HG02763 (cell line): ENCODE measurements at regions not wholly inside any gene's neighbourhood (a gene's known extent, or its start where the extent isn't known, plus 50 kb on each side); places are given as distances from the start of the nearest gene placed in this dataset.
"Not testable (repeated sequence)": the region's sequence is repeated elsewhere in the genome, so short reads cannot be mapped to it uniquely, and the experiment has no call there.

Experiments used
- ATAC-seq: cut with Tn5 transposase; IDR thresholded peaks from one replicate; pipeline ENCODE4 v1.9.1; 2021; ENCODE audit warnings: mild to moderate bottlenecking, moderate library complexity; ENCODE audit not compliant: unreplicated experiment

DNA sequence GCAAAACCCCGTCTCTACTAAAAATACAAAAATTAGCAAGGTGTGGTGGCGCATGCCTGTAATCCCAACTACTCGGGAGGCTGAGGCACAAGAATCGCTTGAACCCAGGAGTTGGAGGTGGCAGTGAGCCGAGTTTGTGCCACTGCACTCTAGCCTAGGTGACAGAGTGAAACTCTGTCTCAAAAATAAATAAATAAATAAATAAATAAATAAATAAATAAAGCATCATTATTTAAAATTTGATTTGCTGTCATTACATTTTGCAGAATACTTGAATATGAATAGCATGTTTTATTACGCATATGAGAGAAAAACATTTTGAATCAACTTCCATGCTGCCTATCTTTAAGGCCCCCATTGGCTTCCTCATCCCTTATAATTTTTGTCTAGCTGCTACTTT is 53.4 kb upstream of the MED14 start:
- ATAC-seq, result not testable (repeated sequence)

DNA sequence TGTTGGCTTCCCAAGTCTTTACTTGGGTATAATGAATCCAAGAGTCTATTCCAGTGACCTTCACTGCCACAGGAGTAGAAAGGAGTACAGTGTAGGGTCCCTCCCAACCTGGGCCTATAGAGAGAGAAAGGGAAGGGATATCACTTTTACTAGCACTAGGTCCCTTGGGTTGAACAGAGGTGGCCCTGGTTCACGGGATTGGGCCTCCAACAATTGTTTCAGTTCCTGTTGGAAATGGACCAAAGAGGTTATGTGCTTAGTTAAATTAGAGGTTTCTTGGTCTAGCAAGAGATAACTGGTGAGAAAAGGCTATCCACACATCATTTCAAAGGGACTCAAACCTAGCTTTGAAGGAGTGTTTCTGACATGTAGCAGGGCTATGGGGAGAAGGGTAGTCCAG is 57.1 kb upstream of the MED14 start:
- ATAC-seq, result no peak

DNA sequence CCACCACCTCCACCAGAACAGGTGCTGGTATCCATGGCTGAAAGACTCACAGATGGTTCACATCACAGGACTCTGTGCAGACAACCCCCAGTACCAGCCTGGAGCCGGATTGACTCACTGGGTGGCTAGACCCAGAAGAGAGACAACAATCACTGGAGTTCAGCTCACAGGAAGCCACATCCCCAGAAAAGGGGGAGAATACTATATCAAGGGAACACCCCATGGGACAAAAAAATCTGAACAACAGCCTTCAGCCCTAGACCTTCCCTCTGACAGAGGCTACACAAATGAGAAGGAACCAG is 59.4 kb upstream of the MED14 start:
- not testable (repeated sequence) for ATAC-seq

DNA sequence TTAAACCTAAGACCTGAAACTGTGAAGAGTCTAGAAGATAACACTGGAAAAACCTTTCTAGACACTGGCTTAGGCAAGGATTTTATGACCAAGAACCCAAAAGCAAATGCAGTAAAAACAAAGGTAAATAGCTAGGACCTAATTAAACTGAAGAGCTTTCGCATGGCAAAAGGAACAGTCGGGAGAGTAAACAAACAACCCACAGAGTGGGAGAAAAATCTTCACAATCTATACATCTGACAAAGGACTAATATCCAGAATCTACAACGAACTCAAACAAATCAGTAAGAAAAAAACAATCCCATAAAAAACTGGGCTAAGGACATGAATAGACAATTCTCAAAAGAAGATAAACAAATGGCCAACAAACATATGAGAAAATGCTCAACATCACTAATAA is 64.4 kb upstream of the MED14 start:
- ATAC-seq, result not testable (repeated sequence)

DNA sequence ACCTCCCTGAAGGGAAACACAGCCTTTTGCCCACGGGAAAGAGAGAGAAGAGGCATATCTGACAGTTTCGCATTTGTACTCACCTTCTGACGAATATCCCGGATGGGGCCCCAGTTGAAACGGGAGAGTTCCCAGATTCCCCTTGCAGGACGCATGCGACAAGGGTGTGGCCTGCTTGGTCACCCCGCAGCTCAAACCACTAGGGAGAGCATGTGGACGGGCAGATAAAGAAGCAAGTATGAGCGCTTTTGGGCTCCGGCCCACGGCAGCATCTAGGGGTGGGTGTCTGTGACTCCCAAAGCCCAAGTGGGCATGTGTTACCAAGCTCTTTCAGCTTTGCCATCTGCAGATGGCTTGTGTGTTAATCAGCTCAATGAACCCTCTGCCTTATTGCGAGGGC is 70.1 kb upstream of the MED14 start:
- no peak for ATAC-seq

DNA sequence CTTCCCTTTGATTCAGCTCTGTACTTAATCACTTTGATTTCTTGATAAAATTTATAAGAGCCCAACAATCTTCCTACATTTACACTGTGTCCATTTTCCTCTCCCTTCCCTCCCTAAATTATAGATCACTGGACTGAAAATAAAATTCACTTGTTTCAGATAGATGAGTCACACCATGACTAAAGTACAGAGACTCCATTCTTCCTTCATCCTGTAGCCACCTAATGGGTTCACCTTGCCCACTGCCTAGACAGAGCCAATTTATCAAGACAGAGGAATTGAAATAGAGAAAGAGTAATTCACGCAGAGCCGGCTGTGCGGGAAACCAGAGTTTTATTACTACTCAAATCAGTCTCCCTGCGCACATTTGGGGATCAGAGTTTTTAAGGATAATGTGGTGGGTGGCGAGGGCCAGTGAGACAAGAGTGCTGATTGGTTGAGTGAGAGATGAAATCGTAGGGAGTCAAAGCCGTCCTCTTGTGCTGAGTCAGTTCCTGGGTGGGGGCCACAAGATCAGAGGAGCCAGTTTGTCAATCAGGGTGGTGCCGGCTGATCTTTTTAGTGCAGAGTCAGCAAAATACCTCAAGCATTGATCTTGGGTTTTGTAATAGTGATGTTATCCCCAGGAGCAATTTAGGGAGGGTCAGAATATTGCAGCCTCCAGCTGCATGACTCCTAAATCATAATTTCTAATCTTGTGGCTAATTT is 71.3 kb upstream of the MED14 start:
- ATAC-seq, result no peak

DNA sequence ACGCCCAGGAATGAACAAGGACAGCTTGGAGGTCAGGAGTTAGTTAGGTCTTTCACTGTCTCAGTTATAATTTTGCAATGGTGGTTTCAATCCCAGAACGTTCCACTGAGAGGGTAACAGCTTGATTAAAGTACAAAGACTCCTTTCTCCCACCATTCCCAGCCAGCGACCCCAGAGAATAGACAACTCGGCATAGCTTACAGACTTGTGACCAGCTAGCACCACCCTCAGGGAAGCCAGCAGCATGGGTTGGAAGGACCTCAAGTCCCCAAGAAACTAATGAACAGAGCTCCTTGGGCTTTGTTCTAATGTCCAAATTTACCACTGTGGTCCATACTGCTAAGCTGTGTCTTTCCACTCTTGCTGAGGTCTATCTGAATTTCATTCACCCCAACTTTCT is 72.0 kb upstream of the MED14 start:
- ATAC-seq, result no peak

DNA sequence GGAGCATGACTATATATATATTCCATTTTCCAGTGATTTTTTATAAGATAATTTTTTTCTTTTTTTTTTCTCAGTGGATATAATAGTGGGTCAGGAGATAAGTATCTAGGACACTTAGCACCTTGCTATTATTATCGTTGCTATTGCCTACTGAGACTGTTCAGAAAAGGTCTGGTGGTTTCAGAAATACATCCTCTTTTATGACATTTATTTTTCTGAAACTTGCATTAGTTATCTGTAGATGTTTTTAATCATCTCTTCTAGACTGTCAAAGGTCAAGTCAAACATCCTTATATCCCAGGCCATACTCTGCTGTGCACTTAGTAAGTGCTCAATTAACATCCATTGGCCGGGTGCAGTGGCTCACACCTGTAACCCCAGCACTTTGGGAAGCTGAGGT is 72.9 kb upstream of the MED14 start:
- no peak for ATAC-seq

DNA sequence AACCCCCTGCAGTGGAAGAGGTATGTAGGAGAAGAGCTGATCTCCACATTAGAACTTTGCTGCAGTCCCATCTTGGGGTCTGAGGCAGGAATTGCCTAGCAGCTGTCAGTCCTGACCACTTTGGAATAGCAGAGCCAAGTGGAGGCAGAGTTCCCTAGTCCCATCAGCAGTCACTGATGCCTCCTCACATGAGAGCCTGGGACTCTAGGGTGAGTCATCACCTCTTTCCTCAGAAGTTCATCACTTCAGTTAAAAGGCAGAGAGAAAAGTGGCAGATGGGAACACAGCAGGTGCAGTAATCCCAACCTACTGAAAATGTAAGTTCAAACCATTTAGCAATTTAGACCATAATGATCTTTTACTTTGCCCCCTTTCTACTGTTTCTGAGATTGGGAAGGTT is 73.9 kb upstream of the MED14 start:
- no peak for ATAC-seq

DNA sequence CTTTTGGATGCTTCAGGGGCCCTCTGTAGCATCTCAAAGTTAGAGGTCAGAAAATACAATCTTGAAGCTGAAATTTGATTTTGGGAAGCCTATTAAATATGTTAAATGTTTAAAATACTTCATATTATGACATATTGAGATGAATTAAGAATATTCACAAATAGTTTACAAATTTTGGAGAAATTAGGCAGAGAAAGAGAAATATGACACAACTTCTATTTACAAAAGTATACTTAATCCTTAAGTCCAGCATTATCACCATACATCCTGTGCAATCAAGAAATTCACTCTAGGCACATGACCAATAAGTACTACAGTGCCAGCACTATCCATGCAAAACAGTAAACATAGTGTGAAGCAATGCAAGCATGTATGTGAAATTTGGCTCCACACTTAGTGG is 79.7 kb upstream of the MED14 start:
- ATAC-seq, result not testable (repeated sequence)

DNA sequence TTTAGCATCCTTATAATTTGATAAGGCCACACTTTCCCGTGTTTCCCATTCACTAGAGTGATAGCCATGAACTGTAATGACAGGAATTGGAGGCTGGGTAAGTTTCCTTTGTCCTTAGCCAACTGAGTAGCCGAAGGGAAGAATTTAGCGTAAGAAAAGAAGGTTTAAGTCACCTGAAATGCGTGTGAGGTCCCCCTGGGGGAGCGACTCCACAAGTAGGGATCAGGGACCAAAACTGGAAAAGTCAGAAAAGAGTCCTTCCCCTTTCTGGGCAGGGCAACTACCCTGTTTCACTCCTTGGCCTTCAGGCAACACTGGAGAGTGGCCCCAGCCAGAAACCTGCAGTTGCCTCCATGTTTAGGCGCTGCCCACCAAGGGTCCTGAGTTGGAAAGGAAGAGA is 81.6 kb upstream of the MED14 start:
- ATAC-seq, result no peak

DNA sequence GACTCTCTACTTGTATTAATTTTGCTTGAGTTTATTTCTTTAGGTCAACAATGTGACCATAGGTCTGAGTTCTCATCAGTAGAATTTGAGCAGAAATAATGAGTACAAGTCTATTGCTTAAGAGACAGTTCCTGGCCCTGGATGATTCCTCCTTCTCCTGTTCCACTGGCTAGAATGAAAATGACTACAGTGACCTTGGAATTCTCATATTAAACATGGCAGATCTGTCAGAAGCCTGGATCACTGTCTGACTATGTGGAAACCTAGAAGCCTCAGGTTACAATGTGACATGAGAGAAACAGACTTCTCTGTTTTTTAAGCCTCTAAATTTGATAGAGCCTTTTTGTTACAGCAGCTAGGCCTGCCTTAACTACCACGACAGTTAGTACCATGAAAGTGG is 82.9 kb upstream of the MED14 start:
- ATAC-seq, result no peak

DNA sequence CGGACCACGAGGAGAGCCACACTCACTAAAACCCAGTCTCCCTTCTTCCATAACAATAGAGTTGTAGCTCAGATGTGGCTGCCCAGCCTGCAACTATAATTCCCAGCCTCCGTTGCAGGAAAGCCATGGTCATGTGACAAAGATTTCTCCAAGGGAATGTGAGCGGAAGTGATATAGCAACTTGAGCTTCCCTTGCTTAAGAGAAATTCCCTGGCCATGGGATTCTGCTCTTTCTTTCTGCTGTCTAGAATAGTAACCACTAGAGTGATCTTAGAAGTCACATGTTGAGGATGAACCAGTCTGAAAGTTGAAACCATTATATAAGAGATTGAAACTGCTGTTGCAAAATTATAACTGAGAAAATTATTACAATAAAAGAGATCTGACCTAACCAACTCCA is 86.4 kb upstream of the MED14 start:
- ATAC-seq, result no peak

DNA sequence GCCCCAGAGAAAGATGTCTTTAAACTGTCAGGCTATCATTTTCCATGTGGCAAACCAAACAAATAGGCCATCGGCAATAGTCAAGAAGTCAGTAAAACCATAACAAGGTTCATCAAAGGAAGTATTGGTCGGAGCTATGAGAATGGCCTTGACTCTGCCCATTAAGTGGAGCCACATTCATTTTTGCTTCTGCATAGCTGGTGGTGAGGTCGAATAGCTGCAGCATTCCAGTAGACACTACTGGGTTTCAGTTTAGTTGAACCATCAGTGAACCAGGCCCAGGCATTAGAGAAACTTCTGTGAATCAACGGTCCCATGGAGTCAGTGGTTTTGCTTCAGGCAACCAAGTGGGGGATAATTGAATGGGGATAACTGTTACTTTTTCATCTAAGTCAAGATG is 92.0 kb upstream of the MED14 start:
- no peak for ATAC-seq

DNA sequence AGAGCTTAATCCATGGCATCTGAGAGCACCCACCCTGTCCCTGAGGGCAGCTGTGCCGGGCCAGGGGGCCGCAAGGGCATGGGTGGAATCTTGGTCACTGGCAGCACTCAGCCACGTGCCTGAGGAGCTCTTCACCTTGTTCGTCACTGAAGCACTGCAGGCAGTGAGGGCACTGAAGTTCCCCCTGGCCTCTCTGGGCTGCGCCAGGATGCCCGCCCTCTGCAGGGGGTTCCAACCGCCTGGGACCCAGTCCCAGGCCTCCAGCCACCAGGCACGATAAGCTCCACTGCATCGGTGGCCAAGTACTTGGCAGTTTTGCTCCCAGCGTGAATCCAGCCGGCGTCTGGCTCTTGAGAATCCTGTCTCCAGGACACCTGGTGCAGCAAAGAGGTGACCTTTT is 96.4 kb upstream of the MED14 start:
- ATAC-seq, result no peak

DNA sequence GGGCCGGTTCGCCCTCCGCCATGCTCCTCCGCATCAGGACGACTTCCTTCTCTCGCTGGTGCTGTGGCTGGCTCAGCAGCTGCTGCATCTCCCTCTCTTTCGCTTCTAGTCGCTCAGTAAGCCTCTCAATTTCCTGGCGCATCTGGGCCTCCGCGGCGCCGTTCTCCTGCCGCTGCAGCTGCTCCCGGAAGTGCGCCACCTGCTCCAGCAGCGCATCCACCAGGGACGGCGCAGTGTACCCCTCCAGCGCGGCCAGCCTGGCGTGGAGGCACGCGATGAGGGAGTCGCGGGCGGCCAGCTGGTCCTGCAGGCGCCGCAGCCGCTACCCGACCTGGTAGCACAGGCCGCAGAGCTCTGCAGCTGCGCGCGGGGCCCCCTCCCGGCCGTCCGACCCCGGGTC is 97.4 kb upstream of the MED14 start:
- ATAC-seq, result no peak

DNA sequence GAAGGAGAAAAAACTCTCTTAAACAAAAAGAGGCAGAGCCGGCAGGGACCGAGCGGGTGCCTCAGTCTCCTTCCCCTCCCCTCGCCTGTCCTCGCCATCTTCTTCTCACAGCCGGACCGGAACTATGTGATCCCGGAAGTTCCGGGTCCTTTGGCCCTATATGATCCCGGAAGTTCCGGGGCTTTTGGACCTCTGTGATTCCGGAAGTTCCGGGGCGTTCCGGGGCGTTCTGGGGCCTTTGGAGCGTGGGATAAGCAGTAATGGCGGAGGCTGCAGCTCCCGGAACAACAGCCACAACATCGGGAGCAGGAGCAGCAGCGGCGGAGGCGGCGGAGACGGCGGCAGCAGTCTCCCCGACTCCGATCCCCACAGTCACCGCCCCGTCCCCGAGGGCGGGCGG is 98.9 kb upstream of the MED14 start:
- no peak for ATAC-seq

DNA sequence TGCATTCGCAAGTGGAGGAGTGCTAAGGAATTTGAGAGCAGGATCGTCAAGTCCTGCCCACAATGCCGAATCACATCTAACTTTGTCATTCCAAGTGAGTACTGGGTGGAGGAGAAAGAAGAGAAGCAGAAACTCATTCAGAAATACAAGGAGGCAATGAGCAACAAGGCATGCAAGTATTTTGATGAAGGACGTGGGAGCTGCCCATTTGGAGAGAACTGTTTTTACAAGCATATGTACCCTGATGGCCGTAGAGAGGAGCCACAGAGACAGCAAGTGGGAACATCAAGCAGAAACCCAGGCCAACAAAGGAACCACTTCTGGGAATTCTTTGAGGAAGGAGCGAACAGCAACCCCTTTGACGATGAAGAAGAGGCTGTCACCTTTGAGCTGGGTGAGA is 100.2 kb upstream of the MED14 start:
- ATAC-seq, result no peak

DNA sequence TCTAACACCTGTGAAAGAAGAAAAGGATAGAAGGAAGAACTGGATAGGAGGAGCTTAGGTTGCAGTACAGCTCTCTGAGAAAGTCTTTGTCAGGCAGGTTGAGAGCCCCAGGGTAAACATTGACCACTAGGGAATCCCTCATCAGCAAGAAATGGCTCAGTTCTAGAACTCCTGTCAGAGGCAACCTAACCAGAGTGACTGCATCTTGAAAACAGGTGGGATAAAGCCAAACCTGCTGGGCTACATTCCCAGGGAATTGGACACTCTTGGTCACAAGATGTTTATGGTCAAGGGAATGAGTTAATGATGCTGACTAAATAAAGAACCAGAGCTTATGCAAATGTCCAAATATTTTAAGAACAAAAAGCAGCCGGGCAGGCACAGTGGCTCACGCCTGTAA is 108.3 kb upstream of the MED14 start:
- ATAC-seq, result no peak

DNA sequence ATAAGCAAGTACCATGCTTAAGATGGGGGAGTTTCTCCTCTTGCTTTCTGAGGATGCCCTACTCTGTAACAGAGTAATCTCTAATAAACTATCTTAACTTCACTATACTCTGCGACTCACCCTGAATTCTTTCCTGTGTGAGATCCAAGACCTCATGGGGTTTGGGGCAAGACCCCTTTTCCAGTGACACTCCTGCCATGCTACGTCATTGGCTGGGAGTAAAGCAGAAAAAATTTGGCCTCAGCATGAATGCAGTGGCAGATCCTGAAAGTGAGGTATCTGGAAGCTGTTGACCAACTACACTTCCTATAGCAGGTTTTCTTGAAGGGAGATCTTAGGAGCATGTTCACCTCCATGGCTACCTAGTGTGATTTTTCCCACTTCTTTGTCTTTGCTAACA is 109.1 kb upstream of the MED14 start:
- no peak for ATAC-seq

DNA sequence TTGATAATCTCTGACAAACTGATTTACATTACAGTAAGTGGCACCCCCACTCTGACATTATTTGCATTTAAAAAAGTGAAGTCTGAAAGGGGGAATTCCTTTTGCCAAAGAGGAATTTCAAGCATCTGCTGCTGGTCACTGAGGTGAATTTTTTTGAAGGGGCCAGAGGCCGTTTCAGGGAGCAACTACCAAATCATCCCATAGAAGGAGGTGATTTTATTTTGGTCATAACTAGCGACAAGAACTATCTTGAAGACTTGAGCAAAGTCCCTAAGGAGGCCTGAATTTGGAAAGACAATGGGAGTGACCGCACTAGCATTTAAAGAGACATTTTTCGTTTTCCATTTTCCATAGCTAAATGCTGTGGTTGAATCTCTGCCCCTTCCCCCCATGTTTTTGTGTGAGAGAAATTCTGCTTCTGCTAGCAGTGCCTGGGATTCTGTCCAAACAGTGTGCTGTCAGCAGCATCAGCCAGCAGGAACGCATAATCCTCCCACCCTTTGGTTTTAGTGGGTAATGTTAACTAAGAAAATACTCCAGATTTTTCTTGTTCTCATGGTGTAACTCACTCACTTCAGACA is 110.1 kb upstream of the MED14 start:
- no peak for ATAC-seq

DNA sequence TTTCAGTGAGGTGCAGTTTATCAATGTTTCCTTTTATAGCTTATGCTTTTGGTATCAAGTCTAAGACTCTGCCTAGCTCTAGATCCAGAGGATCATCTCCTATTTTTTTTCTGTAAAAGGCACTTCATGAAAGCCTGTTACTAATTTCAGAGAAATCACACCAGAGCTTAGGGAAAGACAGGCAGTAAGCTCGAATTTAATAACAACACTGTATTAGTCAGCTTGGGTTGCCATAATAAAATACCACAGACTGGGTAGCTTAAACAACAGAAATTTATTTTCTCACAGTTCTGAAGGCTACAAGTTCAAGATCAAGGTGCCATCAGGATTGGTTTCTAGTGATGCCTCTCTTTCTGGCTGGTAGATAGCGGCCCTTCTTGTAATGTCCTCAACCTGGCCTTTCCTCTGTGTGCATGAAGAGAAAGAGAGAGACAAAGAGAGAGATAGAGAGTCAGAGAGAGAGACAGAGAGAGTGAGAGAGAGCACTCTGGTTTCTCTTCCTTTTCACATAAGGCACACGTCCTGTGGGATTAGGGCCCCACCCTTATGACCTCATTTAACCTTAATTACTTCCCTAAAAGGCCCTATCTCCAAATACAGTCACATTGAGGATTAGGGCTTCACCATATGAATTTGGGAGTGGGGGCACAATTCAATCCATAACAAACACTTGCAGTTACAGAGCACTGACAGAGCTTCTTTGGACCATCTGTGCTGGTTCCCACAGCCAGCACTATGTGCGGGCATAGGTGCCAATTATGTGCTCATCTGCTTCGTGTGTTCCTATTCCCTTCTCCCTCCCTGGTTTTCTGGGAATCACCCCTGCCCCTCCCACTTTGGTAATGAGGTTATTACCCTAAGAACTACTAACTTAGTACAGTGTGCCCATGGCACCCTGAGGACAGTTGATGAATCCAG is 114.8 kb upstream of the MED14 start:
- ATAC-seq, result no peak
